Prostate gland (tissue), 2 donors: ENCODE measurements at regions not wholly inside any gene's neighbourhood (a gene's known extent, or its start where the extent isn't known, plus 50 kb on each side); places are given as distances from the start of the nearest gene placed in this dataset.

ENCODE experiments used
- POLR2A ChIP-seq: fragments of 450-650 bp; IDR thresholded peaks from one replicate; pipeline ENCODE4 v1.6.1; 2016; ENCODE audit warnings: antibody characterized with exemption, mild to moderate bottlenecking
- POLR2AphosphoS5 ChIP-seq: sonication (generic); formaldehyde crosslinking; IDR thresholded peaks from one replicate; pipeline ENCODE4 v1.6.1; 2017; ENCODE audit warnings: antibody characterized with exemption
- TF ChIP-seq, protein P1 (sequence below), 4 experiments: fragments of 200-600 bp in 2 of 4; fragments of 450-650 bp in 2 of 4; sonication (generic) in 2 of 4; IDR thresholded peaks; 1 replicate in 3 of 4; 2 replicates in 1 of 4; pipeline ENCODE4 v1.5.1; 2016 to 2019; ENCODE audit warnings: antibody characterized with exemption in 4 of 4, mild to moderate bottlenecking in 2 of 4, moderate library complexity in 2 of 4

GRCh38 chr3:95899911-95900310, 914.5 kb upstream of the EPHA6 start:
- TF ChIP-seq POLR2A: no peak
- TF ChIP-seq, protein P1, sequence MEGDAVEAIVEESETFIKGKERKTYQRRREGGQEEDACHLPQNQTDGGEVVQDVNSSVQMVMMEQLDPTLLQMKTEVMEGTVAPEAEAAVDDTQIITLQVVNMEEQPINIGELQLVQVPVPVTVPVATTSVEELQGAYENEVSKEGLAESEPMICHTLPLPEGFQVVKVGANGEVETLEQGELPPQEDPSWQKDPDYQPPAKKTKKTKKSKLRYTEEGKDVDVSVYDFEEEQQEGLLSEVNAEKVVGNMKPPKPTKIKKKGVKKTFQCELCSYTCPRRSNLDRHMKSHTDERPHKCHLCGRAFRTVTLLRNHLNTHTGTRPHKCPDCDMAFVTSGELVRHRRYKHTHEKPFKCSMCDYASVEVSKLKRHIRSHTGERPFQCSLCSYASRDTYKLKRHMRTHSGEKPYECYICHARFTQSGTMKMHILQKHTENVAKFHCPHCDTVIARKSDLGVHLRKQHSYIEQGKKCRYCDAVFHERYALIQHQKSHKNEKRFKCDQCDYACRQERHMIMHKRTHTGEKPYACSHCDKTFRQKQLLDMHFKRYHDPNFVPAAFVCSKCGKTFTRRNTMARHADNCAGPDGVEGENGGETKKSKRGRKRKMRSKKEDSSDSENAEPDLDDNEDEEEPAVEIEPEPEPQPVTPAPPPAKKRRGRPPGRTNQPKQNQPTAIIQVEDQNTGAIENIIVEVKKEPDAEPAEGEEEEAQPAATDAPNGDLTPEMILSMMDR (IDR thresholded peaks at IDR 0.05): no peak
- TF ChIP-seq POLR2AphosphoS5: no peak
